ENCODE measurements at regions not wholly inside any gene's neighbourhood (a gene's known extent, or its start where the extent isn't known, plus 50 kb on each side); places are given as distances from the start of the nearest gene placed in this dataset.

DNA sequence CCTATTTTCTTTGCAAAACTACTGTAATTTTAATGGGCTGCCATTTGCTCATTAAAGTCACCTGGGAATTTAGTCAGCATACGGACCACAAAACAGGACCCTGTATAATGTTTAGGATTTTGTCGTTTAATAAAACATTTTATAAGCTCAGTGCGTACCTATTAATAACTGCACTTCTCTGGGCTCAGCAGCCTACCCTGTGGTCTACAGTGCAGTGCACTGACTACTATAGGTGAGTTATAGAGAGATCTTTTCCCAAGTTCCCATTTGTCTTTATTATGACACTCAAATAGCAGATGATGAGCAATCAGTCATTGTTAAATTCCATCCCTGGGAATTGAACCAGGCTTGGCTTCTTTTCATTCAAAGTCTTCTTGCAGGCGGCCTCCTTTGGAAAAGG, 433.4 kb upstream of the NFE2L3 start:
- no peak for TF ChIP-seq EZH2phosphoT487 (IDR thresholded peaks at IDR 0.05; ENCODE audit: borderline replicate concordance, low read depth, low read length)
- TF ChIP-seq, protein P1, sequence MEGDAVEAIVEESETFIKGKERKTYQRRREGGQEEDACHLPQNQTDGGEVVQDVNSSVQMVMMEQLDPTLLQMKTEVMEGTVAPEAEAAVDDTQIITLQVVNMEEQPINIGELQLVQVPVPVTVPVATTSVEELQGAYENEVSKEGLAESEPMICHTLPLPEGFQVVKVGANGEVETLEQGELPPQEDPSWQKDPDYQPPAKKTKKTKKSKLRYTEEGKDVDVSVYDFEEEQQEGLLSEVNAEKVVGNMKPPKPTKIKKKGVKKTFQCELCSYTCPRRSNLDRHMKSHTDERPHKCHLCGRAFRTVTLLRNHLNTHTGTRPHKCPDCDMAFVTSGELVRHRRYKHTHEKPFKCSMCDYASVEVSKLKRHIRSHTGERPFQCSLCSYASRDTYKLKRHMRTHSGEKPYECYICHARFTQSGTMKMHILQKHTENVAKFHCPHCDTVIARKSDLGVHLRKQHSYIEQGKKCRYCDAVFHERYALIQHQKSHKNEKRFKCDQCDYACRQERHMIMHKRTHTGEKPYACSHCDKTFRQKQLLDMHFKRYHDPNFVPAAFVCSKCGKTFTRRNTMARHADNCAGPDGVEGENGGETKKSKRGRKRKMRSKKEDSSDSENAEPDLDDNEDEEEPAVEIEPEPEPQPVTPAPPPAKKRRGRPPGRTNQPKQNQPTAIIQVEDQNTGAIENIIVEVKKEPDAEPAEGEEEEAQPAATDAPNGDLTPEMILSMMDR (conservative IDR thresholded peaks at IDR 0.05; ENCODE audit: low read length): no peak
- H4K20me1 ChIP-seq (ENCODE audit: insufficient read depth, low read length): no peaks in the 10 kb centered on the region
- intact Hi-C loops (cut with micrococcal nuclease; ENCODE audit: unreplicated experiment): no loop called here
- no peak overlapping the region for H2AFZ ChIP-seq (ENCODE audit: low read length)
- no peak overlapping the region for H3K4me2 ChIP-seq (ENCODE audit: low read length)
- no peaks in the 10 kb centered on the region for H3K9me3 ChIP-seq (ENCODE audit: low read length)
- no peak overlapping the region for H3K27ac ChIP-seq (ENCODE audit: low read depth, low read length, poor library complexity, severe bottlenecking)
- no peaks in the 10 kb centered on the region for H3K36me3 ChIP-seq (ENCODE audit: insufficient read depth, low read length)
- ChIA-PET CTCF (ENCODE audit: unreplicated experiment) (no interaction called here), POLR2A (no interaction called here)
- DNase-seq (ENCODE audit: low spot score): no peak
- BruUV-seq (replicated peaks): no TSS peak
- H3K4me3 ChIP-seq (ENCODE audit: low read depth, low read length, poor library complexity, severe bottlenecking): no peak overlapping the region
- no peaks in the 10 kb centered on the region for H3K4me1 ChIP-seq (ENCODE audit: insufficient read depth, low read length, poor library complexity, severe bottlenecking)
- no peaks in the 10 kb centered on the region for H3K79me2 ChIP-seq (ENCODE audit: insufficient read depth, low read depth, low read length)
- no peaks in the 10 kb centered on the region for H3K9me2 ChIP-seq (ENCODE audit: insufficient read depth, low read length)

DNA sequence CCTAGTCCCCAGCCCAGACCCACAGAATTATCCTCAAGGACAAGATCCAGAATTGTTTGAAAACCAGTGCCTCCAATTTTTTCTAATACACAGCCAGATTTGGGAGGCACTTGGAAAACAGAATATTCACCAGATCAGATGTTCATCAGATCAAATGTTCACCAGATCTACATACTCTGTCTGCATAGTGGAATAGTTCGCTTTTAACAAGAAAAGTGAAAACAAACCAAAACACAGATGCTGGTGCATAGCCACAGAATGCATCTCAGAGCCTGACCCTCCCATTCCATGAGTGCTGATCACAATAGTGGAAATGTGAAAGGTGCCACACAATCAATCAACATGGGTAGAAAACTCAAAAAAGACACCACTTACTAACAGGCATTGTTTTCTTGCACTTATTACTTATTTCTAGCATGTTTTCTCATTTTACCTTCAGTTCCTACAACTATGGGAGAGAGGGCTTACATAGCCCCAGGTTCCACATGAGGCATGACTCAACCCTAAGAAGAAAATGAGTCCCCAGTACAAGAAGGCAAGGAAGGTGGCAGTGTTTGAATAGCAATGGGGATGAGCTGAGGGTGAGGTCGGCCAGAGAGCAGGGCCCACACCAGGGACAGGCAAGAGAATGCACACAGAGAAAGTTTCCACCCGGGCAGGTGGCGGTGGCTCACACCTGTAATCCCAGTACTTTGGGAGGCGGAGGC, 432.7 kb upstream of the NFE2L3 start:
- intact Hi-C loops (cut with micrococcal nuclease; ENCODE audit: unreplicated experiment): no loop called here
- TF ChIP-seq, protein P1 (conservative IDR thresholded peaks at IDR 0.05; ENCODE audit: low read length): no peak
- no peak for TF ChIP-seq EZH2phosphoT487 (IDR thresholded peaks at IDR 0.05; ENCODE audit: borderline replicate concordance, low read depth, low read length)
- H3K27ac ChIP-seq (ENCODE audit: low read depth, low read length, poor library complexity, severe bottlenecking): no peak overlapping the region
- H4K20me1 ChIP-seq (ENCODE audit: insufficient read depth, low read length): no peaks in the 10 kb centered on the region
- ChIA-PET POLR2A (no interaction called here), CTCF (ENCODE audit: unreplicated experiment) (no interaction called here)
- no peaks in the 10 kb centered on the region for H3K36me3 ChIP-seq (ENCODE audit: insufficient read depth, low read length)
- H3K9me2 ChIP-seq (ENCODE audit: insufficient read depth, low read length): no peaks in the 10 kb centered on the region
- no peak overlapping the region for H2AFZ ChIP-seq (ENCODE audit: low read length)
- no TSS peak for BruUV-seq (replicated peaks)
- H3K4me3 ChIP-seq (ENCODE audit: low read depth, low read length, poor library complexity, severe bottlenecking): no peak overlapping the region
- H3K4me1 ChIP-seq (ENCODE audit: insufficient read depth, low read length, poor library complexity, severe bottlenecking): no peaks in the 10 kb centered on the region
- DNase-seq (ENCODE audit: low spot score): no peak
- H3K79me2 ChIP-seq (ENCODE audit: insufficient read depth, low read depth, low read length): no peaks in the 10 kb centered on the region
- H3K4me2 ChIP-seq (ENCODE audit: low read length): no peak overlapping the region
- no peaks in the 10 kb centered on the region for H3K9me3 ChIP-seq (ENCODE audit: low read length)

DNA sequence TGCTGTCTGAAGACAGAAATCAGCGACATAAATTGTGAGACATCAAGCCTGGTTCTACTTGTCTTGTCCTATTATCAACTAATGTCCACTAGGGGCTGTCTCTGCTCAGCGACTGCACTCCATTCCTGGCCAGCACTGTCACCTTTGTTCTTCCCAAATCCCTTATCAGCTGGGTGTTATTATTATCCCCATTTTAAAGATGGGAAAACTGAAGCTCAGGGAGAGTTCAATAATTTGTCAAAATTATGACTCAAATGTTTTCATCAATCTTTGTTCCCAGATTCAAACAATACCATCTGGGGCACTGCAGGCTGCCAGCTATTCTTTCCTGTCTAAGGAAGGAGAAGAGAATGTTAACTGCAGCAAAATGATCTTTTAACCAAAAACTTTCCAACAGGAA, 431.6 kb upstream of the NFE2L3 start:
- POLR2A ChIA-PET: interaction anchor here (1.2 kb wide), 1 partner anchor 71 kb away, joined by 3 read pairs; no protein-coding TSS in a partner anchor
- H3K4me1 ChIP-seq (ENCODE audit: insufficient read depth, low read length, poor library complexity, severe bottlenecking): no peaks in the 10 kb centered on the region
- no peaks in the 10 kb centered on the region for H3K36me3 ChIP-seq (ENCODE audit: insufficient read depth, low read length)
- H3K9me3 ChIP-seq (ENCODE audit: low read length): no peaks in the 10 kb centered on the region
- no peaks in the 10 kb centered on the region for H3K9me2 ChIP-seq (ENCODE audit: insufficient read depth, low read length)
- TF ChIP-seq EZH2phosphoT487 (IDR thresholded peaks at IDR 0.05; ENCODE audit: borderline replicate concordance, low read depth, low read length): no peak
- TF ChIP-seq, protein P1 (conservative IDR thresholded peaks at IDR 0.05; ENCODE audit: low read length): peak; percentile 72
- H3K4me2 ChIP-seq (ENCODE audit: low read length): no peak overlapping the region
- H3K79me2 ChIP-seq (ENCODE audit: insufficient read depth, low read depth, low read length): no peaks in the 10 kb centered on the region
- H3K27ac ChIP-seq (ENCODE audit: low read depth, low read length, poor library complexity, severe bottlenecking): no peak overlapping the region
- intact Hi-C loops (cut with micrococcal nuclease; ENCODE audit: unreplicated experiment): loop anchor here (2.0 kb wide), 1 partner anchor 130 kb away; no protein-coding TSS in a partner anchor
- H3K4me3 ChIP-seq (ENCODE audit: low read depth, low read length, poor library complexity, severe bottlenecking): no peak overlapping the region
- CTCF ChIA-PET (ENCODE audit: unreplicated experiment): no interaction called here
- no TSS peak for BruUV-seq (replicated peaks)
- no peak overlapping the region for H2AFZ ChIP-seq (ENCODE audit: low read length)
- H4K20me1 ChIP-seq (ENCODE audit: insufficient read depth, low read length): no peaks in the 10 kb centered on the region
- peak; percentile 14 for DNase-seq (ENCODE audit: low spot score)

Data from OCI-LY7 (cell line).